ENCODE measurements at regions not wholly inside any gene's neighbourhood (a gene's known extent, or its start where the extent isn't known, plus 50 kb on each side); places are given as distances from the start of the nearest gene placed in this dataset.

DNA sequence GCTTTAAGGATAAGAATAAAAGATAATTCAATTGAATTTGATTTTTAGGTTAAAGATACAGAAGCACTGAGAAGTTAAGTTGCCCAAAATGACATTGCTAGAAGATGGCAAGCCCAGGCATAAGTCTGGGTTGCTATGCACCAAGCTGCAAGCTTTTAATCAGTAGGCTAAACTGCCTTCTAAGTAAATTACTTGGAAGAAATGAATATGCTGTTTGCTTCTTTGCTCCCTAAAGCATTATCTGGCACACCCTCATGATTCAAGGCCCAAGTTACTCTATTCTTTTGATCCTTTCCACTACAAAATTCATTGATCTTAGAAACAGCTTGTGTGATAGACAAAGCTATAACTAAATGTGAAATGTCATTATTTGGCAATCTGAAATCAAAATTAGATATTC lies 1991.1 kb downstream of the ARAP2 start:
- TF ChIP-seq, protein P1, sequence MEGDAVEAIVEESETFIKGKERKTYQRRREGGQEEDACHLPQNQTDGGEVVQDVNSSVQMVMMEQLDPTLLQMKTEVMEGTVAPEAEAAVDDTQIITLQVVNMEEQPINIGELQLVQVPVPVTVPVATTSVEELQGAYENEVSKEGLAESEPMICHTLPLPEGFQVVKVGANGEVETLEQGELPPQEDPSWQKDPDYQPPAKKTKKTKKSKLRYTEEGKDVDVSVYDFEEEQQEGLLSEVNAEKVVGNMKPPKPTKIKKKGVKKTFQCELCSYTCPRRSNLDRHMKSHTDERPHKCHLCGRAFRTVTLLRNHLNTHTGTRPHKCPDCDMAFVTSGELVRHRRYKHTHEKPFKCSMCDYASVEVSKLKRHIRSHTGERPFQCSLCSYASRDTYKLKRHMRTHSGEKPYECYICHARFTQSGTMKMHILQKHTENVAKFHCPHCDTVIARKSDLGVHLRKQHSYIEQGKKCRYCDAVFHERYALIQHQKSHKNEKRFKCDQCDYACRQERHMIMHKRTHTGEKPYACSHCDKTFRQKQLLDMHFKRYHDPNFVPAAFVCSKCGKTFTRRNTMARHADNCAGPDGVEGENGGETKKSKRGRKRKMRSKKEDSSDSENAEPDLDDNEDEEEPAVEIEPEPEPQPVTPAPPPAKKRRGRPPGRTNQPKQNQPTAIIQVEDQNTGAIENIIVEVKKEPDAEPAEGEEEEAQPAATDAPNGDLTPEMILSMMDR (IDR thresholded peaks at IDR 0.05), result no peak
- no peak for TF ChIP-seq POLR2A (IDR thresholded peaks at IDR 0.05; ENCODE audit: low read depth)
- no peak for TF ChIP-seq POLR2AphosphoS5 (IDR thresholded peaks at IDR 0.05)
